Epithelial cell of esophagus (primary cell): ENCODE measurements at regions not wholly inside any gene's neighbourhood (a gene's known extent, or its start where the extent isn't known, plus 50 kb on each side); places are given as distances from the start of the nearest gene placed in this dataset.

Experiments used
- DNase-seq: peaks from one replicate; pipeline ENCODE4 v3.0.0; 2010; ENCODE audit warnings: low read depth
- H3K4me3 ChIP-seq: 2 replicates; pipeline ENCODE4 v1.5.1; 2011; ENCODE audit warnings: mild to moderate bottlenecking, low read length, control low read depth
- TF ChIP-seq, protein P1 (sequence below): IDR thresholded peaks from 2 replicates; pipeline ENCODE4 v1.5.1; 2011; ENCODE audit warnings: low read depth, mild to moderate bottlenecking, low read length, control low read depth, inconsistent platforms; ENCODE audit not compliant: insufficient read depth; ENCODE audit errors: missing control alignments

GRCh38 chr6:169378620-169379381 is 125.2 kb upstream of the THBS2 start:
- DNase-seq = no peak
- TF ChIP-seq, protein P1, sequence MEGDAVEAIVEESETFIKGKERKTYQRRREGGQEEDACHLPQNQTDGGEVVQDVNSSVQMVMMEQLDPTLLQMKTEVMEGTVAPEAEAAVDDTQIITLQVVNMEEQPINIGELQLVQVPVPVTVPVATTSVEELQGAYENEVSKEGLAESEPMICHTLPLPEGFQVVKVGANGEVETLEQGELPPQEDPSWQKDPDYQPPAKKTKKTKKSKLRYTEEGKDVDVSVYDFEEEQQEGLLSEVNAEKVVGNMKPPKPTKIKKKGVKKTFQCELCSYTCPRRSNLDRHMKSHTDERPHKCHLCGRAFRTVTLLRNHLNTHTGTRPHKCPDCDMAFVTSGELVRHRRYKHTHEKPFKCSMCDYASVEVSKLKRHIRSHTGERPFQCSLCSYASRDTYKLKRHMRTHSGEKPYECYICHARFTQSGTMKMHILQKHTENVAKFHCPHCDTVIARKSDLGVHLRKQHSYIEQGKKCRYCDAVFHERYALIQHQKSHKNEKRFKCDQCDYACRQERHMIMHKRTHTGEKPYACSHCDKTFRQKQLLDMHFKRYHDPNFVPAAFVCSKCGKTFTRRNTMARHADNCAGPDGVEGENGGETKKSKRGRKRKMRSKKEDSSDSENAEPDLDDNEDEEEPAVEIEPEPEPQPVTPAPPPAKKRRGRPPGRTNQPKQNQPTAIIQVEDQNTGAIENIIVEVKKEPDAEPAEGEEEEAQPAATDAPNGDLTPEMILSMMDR = no peak
- H3K4me3 ChIP-seq = no peak overlapping the region

DNA sequence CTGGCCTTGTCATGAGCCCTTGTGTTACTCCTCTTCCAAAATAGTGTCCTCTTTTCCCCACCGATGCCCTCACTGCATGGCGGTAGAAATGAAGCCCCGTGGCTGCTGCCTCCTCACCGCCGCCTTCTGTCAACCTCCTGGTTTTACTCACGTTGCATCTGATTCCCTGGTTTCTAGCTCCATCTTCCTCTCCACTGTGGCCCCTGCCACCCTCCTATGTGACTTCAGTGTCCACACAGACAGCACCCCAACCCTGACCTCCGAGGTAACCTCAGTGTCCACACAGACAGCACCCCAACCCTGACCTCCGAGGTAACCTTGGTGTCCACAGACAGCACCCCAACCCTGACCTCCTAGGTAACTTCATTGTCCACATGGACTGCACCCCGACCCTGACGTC is 122.8 kb upstream of the THBS2 start:
- TF ChIP-seq, protein P1 = no peak
- H3K4me3 ChIP-seq = no peak overlapping the region
- DNase-seq = no peak

GRCh38 chr6:169372589-169372988 is 118.9 kb upstream of the THBS2 start:
- no peak overlapping the region for H3K4me3 ChIP-seq
- TF ChIP-seq, protein P1 = no peak
- DNase-seq = no peak

- DNase-seq = no peak
- no peak overlapping the region for H3K4me3 ChIP-seq
- TF ChIP-seq, protein P1 = no peak
These were observed 117.9 kb upstream of the THBS2 start for GRCh38 chr6:169371344-169372127.

DNA sequence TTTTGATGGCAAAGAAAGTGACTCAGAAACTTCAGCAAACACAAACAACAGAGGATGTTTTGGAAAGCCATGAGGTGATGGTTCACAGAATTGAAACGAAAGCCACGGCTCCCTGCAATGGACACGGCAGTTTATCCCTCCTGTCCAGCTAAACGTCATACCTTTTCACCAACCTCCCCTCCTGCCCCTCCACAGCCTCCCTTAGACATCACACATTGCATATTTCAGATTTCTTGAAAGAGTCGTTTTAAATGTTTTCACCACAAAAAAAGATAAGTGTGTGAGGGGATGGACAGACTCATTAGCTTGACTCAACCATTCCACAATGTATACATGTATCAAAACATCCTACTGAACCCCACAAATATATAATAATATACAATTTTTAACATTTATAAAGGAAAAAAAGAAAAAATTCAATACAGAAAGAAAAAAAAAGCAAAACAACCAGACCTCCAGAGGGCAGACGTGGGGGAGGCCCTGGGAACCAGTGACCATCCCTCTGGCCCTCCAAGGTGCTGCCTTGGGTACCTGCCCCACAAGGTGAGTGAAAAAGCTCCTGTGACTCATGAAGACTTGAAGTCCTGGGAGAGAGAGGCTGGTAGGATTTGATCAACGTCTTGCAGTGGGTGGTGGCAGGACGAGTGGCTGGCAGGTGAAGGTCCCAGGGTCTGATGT is 117.2 kb upstream of the THBS2 start:
- DNase-seq = peak; percentile 14
- TF ChIP-seq, protein P1 = no peak
- H3K4me3 ChIP-seq = no peak overlapping the region

- no peak overlapping the region for H3K4me3 ChIP-seq
- TF ChIP-seq, protein P1 = no peak
- DNase-seq = peak; percentile 52
These were observed 116.4 kb upstream of the THBS2 start for GRCh38 chr6:169370054-169370453.
